NCI-H524 treated with DMSO at 0.1 percent for 48 hours (cell line): ENCODE measurements at regions not wholly inside any gene's neighbourhood (a gene's known extent, or its start where the extent isn't known, plus 50 kb on each side); places are given as distances from the start of the nearest gene placed in this dataset.

ENCODE experiments used
- DNase-seq: peaks from one replicate; lab custom pipeline; 2025; lab: John Stamatoyannopoulos, UW

GRCh38 chr17:71974051-71974450, 146.8 kb upstream of the SOX9 start:
- no peak for DNase-seq

DNA sequence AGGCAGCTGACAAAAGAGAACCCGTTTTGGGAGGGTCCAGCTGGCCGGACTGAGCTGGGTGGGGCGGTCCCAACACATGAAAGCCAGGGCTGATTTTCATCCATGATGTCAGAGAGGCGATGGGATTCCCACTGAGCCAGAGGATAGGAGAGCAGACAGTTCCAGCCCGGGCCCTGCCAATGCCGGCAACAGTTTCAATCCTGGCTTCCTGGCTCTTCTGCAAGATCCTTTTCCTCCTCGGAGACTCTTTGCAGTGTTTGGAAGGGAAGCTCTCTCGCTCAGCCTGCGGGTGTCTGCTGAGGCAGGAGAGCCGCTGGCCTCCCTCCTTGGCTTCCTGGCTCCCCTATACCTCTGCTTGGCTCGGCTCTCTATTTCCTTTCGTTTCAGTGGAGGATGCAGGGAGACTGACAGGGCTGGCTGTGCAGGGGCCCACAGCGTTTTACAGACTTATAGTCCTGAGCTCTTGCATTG, 145.5 kb upstream of the SOX9 start:
- no peak for DNase-seq

DNA sequence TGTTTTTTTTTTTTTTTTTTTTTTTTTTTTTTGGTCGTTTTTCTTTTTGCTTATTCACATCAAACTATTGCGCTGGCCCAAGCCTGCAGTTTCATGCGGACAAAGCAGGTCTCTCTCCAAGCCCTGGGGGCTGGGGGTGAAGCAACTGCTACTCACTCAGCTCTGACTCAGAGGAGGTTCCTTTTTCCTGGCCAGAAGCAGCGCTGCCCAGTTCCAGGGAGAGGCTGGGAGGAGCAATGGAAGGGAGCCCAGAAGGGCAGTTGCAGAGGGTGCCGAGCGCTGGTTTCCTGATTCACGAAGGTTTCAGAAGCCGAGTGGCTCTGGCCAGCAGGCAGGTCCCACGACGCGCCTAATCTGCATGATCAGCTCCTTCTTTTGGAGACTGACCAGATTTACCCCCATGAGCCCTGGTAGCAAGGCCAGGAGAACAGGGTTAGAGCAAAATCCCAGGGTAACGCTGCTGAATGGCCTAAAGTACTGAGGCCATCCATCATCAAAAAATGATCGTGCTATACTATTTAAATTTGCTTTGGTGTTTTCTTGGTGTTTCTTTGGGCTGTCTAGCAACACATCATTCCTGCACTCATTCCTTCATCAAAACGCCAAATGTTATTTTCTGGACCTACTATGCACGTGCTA, 144.7 kb upstream of the SOX9 start:
- no peak for DNase-seq

GRCh38 chr17:71978435-71978834, 142.4 kb upstream of the SOX9 start:
- DNase-seq = no peak

DNA sequence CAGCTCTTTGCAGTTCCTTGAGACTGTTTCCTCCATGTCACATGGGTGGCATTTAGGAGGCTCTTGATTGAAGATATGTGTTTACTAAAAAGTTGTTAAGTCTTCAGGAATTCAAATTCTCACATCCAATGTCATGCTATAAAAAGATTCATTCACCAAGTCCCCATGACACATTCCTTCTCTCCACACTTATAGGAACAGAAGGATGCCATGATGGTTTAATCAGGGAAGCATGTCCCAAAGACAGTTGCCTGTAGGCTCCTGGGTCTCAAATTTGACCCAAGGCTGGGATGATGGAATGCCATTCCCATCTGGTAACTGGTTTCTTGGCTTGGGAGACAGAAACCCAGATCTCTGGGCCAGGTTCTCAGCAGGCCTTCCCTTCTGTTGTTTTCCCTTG, 140.6 kb upstream of the SOX9 start:
- no peak for DNase-seq

GRCh38 chr17:71983828-71984227, 137.0 kb upstream of the SOX9 start:
- no peak for DNase-seq

- DNase-seq = no peak
Observed at GRCh38 chr17:71985111-71986039, 135.4 kb upstream of the SOX9 start.

DNA sequence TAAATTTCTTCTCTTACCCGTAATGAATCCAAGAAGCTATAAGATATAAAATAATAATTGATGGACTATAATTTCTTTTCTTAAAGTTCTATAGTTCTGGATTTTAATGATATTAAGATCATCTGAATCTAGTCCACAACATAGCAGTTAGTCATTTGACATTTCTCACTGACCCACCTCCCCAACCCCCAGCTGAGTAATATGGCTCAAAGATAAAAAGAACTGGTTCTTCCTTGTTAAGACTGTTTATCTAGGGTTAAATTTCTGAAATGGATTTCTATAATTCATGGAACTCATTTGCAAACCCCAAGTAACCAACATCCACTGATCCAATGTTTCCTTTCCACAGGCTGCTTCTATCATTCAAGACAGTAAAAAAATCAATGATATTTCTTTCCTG, 133.9 kb upstream of the SOX9 start:
- DNase-seq = no peak

GRCh38 chr17:71987634-71988033, 133.2 kb upstream of the SOX9 start:
- DNase-seq = no peak

GRCh38 chr17:71989117-71989516, 131.7 kb upstream of the SOX9 start:
- DNase-seq = no peak

GRCh38 chr17:71993363-71993762, 127.5 kb upstream of the SOX9 start:
- DNase-seq = no peak

DNA sequence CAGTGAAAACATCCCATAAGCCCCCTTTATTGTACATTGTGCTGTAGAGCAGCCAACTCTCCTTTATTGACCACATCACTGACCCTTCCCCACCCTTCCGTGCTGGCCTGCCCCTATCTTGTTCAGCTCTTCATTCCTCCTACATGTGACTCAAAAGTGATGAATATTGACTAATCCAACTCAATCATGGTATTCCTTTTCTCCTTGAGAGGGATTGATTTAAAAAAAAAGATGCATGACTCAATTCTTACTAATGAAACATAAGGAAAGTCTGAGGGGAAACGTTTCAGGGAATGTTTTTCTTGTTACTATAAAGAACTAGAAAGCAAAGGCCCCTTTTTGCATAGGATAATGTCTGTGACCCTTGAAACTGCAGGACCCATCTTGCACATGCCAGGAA, 125.2 kb upstream of the SOX9 start:
- no peak for DNase-seq

GRCh38 chr17:72004011-72004427, 116.8 kb upstream of the SOX9 start:
- no peak for DNase-seq

- no peak for DNase-seq
Observed at GRCh38 chr17:72004611-72005331, 116.0 kb upstream of the SOX9 start.

GRCh38 chr17:72005332-72006163, 115.3 kb upstream of the SOX9 start:
- no peak for DNase-seq

DNA sequence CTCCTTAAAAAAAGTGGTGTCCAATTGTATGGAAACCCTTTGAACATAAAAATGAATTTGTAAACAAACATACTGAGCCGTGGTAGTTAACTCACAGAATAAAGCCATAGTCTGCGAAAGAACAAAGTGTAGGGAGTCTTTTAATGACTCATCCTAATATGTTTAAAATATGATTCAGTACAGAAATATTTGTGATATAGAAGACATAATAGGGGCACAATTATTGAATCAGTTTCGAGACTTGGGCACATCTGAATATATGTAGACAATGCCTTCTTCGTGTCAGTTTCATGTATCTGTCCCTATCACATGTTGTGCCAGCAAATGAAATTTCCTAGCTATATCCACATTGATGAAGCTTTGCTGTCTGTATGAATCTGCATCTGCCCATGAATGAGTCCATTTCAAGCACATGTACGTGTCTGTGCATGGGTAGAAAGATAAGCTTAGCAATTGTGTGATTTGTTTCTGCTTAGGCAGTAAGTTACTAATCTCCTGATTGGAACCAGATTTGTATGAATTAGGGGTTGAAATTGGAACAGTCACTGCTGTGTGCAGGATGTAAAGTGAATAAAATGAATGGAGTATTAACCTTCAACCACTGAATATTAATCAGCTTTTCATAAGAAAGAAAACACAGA, 112.5 kb upstream of the SOX9 start:
- no peak for DNase-seq

- DNase-seq = no peak
Observed at GRCh38 chr17:72011561-72011960, 109.3 kb upstream of the SOX9 start.

DNA sequence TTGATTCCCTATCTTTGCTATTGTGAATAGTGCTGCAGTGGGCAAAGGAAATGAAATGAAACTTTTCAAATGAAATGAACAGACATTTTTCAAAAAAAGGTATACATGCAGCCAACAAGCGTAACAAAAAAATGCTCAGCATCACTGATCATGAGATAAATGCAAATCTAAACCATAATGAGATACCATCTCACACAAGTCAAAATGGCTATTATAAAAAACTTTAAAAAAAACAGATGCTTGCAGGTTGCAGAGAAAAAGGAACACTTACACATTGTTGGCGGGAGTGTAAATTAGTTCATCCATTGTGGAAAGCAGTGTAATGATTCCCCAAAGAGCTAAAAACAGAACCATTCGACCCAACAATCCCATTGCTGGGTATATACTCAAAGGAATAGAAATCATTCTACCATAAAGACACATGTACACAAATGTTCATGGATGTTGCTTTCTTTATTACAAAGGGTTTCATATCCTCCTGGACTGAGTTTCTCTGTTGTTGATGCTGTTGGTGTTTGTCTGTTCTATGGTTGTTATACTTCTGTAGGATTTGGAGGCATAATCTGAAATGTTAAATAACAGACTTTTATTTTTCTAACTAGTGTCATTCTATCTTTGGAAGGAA, 99.3 kb upstream of the SOX9 start:
- DNase-seq = no peak

DNA sequence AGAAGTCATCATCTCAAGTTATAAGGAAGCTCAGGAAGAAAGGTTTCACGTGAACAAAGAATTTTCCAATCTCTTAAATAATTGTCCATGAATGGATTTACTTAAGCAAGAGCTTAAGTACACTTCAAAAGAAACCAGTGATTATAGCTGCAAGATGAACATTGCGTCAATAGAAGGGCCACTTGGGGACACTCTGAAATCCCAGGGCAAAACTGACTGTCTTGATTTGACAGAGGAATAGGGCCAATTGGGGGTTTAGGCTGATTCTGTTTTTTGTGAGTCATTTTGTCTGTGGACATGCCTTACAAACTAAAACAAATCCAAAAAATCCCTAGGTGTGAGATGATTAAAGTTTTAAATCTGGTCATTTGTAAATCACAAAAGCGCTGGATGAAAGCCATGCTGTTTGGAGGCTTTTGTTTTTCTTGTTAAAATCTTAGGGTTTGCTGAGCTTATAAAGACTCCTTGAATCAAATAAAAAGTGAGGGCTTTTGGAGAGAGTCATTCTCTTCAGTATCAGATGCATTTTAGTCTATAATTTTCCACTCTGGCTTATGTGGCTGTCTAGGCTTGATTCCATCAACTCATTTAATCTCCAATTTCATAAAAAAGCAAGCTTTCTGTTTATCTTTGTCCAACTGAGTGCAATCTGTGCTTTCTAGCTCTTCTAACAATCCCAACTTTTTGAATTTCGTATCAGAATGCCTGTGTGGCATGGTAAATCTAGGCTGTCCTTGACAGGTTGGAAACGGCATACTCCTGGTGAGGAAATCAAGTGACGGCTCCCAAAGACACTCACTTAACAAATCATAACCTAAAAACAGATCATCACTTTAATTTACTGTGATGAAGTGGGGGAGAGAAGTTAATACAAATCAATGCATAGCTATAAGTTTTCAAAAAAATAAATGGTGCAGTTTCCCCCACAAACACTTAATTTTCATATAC, 98.2 kb upstream of the SOX9 start:
- no peak for DNase-seq

DNA sequence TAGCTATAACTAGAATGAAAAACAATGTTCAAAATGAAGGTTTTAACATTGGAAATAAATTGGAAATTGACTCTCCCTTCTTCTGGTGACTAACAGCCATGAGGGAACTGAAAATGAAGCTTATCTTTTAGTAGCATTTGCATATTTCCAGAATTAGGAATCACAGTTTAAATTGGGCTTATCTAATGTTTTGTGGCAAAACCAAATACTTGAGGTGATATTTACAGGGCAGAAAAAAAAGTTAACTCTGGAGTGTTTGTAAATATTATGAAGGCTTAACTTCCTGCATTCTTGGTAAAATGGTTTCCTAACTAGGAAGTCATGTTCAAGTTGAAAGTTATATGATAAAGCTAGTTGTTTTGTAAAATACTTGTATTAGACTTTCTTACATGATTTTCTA, 96.4 kb upstream of the SOX9 start:
- DNase-seq = no peak
